Femur (tissue), 1 donor: ENCODE measurements at regions not wholly inside any gene's neighbourhood (a gene's known extent, or its start where the extent isn't known, plus 50 kb on each side); places are given as distances from the start of the nearest gene placed in this dataset.
"Not testable (repeated sequence)": the region's sequence is repeated elsewhere in the genome, so short reads cannot be mapped to it uniquely, and the experiment has no call there.

Experiments used
- DNase-seq: peaks from one replicate; pipeline ENCODE4 v3.0.0-alpha.2; 2017

- no peak for DNase-seq
These were observed 241.6 kb downstream of the CDK5RAP2 start for GRCh38 chr9:120338340-120338739.

- DNase-seq = no peak
These were observed 242.8 kb downstream of the CDK5RAP2 start for GRCh38 chr9:120337131-120337530.

DNA sequence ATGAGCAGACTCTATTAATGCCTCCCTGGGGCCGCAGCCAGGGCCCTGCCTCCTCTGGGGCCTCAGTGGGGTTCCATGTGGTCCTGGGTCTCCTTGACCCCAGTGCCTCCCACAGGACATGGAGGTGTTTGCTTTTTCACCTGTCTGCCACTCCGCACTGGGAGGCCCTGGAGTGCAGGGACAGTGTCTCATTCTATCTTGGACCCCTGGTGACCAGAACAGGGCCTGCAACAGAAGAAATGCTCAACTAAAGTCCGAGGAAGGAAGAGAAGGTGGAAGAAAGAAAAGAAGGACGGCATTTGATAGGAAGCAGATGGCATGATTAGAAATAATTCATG, 243.2 kb downstream of the CDK5RAP2 start:
- no peak for DNase-seq

GRCh38 chr9:120336021-120336752, 243.8 kb downstream of the CDK5RAP2 start:
- no peak for DNase-seq

GRCh38 chr9:120331913-120332312, 248.1 kb downstream of the CDK5RAP2 start:
- no peak for DNase-seq

DNA sequence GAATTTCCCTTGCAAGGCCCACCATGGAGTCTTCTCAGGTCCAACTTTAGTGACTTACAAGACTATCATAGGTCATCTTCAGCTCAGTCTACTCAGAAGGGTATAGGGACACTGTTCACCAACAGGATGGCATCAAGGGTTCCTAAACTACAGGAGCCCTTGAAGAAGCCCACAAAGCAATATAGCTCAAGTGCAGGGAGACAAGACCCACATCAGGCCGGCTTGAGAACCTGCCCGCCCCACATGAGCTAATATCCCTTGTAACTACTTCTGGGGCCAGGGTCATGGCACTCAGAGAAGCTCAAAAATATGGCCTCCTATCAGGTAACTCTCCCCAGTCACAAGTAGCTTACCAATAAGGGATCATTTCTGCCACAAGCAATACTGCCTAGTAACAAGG, 249.9 kb downstream of the CDK5RAP2 start:
- no peak for DNase-seq

DNA sequence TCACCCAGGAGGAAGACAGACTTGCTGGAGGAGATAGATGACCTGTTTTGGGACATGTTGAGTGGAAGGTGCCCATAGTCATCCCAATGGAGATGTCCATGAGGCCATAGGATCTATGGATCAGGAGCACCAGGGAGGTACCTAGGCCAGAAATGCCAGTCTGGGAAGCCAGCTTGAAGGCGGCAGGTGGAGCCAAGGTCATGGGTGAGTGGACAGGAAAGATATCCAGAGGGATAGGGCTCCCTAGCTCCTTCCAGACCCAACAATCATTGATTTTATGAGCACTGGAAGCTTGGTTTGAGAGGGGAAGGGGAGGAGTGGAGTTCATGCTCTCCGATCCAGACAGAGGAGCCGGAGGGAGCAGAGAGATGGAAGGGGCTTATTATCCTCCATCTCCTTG, 252.6 kb downstream of the CDK5RAP2 start:
- DNase-seq = no peak

DNA sequence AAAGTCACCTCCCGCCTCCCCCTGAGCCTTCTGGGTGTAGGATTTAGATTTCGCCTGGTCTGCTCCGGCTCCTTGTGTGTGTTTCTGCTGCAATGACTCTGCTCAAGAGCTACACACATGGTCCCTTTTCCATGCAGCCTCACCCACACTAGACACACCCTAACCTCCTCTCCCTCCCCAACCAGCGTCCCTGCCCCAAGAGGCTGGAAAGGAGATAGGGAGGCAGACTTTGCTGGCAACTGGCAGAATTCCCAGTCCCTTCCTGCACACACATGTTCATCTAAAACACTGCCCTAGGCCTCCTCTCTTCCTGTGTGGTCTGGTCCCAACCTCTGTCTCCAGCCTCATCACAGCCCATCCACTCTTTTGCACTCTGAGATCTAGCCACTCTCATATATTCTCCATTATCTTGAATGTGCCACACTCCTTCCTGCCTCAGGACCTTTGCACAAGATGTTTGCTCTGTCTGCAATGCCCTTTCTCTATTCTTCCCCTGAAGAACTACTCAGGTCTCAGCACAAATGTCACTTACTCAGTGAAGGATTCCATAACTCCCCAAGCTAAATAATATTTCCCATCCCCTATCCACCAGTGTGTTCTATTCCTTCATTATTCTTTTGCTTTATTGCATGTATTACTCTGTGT, 253.8 kb downstream of the CDK5RAP2 start:
- no peak for DNase-seq

GRCh38 chr9:120324996-120325642, 254.8 kb downstream of the CDK5RAP2 start:
- DNase-seq = no peak

DNA sequence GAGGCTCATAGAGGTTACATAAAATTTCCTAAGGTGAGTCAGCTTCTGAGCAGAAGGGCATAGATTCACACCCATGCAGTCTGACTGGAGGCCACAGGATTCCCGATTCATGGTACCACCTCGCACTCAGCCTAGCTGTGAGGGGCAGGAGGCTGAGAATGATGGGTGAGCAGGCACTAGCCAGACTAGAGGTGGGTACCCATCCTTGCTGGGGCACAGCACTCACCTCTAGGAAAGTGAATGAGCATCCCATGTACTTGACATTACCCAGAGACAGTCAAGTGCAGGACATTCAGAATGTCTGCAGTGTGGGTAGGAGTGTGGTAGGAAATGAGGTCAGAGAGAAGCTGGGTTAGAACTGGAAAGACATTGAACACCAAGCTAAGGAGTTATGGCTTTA, 255.5 kb downstream of the CDK5RAP2 start:
- DNase-seq = no peak

DNA sequence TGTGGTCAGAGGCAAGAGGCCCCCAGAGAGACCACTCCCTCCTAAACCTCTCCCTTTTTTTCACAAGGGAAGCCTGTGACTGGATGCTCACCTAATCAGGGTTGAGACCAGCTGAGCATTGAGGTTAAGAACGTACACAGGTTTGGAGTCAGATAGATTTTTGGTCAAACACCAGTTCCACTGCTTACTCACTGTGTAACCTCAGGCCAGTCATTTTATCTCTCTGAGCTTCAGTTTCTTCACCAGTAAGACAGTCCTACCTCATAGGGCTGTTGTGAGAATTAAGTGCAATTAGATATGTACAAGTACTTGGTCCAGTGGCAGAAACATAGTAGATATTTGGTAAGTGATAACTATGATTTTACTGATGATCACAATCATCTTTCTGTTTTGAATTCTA, 256.8 kb downstream of the CDK5RAP2 start:
- DNase-seq = no peak

- no peak for DNase-seq
These were observed 260.5 kb downstream of the CDK5RAP2 start for GRCh38 chr9:120319452-120319851.

DNA sequence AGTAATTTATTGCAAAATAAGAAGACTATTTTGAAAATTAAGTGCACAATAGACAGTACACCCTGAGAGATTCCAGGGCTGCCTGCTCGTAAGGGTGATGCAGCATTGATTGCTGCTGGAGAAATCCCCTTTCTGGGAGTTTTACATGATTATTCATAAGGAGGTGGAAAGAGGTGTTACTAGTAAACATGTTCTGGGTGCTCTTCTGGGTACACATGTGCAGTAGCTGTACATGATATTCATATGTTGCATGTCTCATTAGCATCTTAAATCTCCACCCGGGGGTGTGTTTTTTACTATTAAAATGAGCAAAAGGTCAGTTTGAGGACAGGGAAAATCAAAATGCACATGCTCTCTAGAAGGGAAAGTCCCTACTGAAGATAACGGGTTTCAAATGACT, 264.8 kb downstream of the CDK5RAP2 start:
- no peak for DNase-seq

DNA sequence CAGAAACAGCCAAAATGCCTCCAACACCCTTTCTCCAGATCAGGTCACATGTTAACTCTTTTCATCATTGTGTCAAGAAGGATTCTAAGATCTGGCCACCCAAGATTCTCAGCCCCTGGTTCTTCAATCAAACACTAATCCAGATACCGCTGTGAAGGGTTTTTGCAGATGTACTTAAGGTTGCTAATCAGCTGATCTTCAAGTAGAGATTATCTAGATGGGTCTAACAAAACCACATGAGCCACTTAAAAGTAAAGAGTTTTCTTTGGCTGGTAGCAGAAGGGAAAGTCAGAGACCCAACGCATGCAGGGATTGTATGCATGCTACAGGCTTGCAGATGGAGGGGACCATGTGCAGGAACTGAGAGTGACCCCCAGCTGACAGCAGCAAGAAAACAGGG, 267.9 kb downstream of the CDK5RAP2 start:
- no peak for DNase-seq

DNA sequence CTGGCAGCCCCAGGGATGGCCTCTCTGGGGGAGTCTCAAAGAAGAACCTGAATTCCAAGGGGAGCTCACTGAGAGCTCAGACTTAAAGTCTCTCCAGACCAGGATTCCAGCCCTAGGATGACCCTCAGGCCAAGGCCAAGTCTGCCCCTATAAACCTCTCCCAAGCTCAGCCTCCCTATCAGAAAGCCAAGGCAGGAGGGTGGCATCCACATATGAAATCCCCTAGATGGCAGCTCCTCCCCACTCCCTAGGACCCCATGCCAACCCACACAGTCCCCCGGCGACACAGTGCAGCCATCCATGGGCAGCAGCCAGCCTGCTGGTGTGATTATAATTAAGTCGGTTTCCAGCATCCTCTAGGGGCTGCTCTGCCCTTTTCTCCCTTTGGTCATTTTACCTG, 269.9 kb downstream of the CDK5RAP2 start:
- DNase-seq = no peak

DNA sequence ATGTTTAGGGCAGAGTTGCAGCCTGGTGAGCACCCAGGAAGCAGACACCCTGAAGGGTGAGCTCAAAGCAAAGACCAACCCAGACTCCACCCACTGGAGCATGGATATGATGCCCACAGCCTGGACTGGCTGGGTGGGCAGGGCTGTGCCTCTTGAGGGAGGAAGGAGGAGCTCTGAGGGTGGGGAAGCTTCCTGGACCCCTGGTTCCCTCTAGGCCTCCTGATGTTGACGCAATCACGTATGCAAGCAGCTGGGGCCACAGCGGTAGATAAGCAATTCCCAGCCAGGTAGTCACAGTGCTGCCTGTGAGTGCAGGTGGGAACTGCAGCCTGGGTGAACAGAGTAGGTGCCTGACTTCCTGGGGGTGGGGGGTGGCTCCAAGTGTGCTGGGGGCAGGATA, 271.5 kb downstream of the CDK5RAP2 start:
- DNase-seq = no peak

GRCh38 chr9:120307599-120307998, 272.4 kb downstream of the CDK5RAP2 start:
- no peak for DNase-seq

- no peak for DNase-seq
These were observed 273.4 kb downstream of the CDK5RAP2 start for GRCh38 chr9:120306561-120306960.

DNA sequence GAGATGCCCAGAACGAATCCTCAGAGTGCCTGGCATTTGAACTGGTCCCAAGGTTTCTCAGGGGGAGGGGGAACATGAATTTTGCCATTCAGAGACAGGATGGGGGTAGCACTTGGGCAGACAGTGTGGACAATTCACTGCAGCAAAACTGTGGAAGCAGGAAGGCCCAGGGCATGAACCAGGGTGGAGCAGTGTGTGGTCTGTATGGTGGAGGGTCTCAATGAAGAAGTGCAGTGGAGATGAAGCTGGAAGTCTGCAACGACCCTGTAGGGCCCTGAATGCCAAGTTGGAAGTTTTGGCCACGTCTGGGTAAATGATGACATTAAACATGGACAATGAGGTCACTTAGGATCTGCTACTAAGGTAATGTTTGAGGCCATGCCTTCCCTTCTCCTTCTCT, 273.9 kb downstream of the CDK5RAP2 start:
- no peak for DNase-seq

GRCh38 chr9:120304896-120305295, 275.1 kb downstream of the CDK5RAP2 start:
- not testable (repeated sequence) for DNase-seq

DNA sequence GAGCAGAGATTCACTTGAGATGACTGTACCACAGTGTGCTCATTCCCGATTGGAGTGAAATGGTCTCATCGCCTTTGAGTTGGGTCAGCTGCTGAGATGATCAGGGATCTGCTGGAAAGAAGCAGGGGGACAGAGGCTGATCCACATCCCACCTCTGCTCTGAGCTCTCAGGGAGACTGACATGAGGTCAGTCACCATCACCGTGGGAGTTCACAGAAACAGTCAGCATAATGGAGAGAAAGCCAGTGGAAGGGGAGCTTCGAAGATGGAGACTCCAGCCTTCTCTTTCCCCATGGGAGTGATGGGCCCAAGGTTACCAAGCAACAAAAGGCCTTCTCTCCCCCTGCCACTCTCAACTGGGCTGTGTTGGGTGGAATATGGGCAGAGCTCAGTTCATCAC, 276.4 kb downstream of the CDK5RAP2 start:
- no peak for DNase-seq

- no peak for DNase-seq
These were observed 280.2 kb downstream of the CDK5RAP2 start for GRCh38 chr9:120299785-120300184.

- no peak for DNase-seq
These were observed 286.0 kb downstream of the CDK5RAP2 start for GRCh38 chr9:120294003-120294402.

DNA sequence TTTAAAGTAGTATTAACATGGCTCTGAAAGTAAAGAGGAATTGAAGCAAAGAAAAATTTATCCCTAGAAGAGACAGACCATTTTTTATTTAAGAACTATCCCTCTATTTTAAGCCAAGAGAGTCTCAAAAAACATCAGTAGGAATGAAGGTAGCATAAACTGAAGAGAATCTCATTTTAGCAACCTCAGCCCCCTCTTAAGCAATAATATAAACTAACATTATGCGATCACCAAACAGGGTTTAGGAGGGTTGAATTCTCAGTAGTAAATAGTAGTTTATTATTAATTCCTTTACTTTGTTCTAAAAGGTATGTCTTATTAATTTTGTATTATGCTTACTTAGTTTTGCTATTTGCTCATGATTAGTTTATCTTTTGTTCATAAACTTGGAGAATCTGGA, 287.4 kb downstream of the CDK5RAP2 start:
- no peak for DNase-seq
